G401.6 (cell line): ENCODE measurements at regions not wholly inside any gene's neighbourhood (a gene's known extent, or its start where the extent isn't known, plus 50 kb on each side); places are given as distances from the start of the nearest gene placed in this dataset.
"Not testable (repeated sequence)": the region's sequence is repeated elsewhere in the genome, so short reads cannot be mapped to it uniquely, and the experiment has no call there.

Source experiments
- FAIRE-seq: peaks from 2 replicates; lab custom pipeline; 2012; peaks lifted over from hg19 to GRCh38; lab: Jason Lieb, UNC

- peak; percentile 41 for FAIRE-seq
Measured at GRCh38 chr4:56575820-56576429, 70.3 kb downstream of the ARL9 start.

GRCh38 chr4:56592417-56592816 is 86.8 kb downstream of the ARL9 start:
- FAIRE-seq: not testable (repeated sequence)
